ENCODE measurements at regions not wholly inside any gene's neighbourhood (a gene's known extent, or its start where the extent isn't known, plus 50 kb on each side); places are given as distances from the start of the nearest gene placed in this dataset.

GRCh38 chr17:73770849-73771229, 126.6 kb upstream of the SDK2 start:
- TF ChIP-seq CTCF (IDR thresholded peaks at IDR 0.05) (no peak), POLR2A (IDR thresholded peaks at IDR 0.05) (no peak)

Measured in right lobe of liver (tissue), 4 donors.